Spleen (tissue), 11 donors: ENCODE measurements at regions not wholly inside any gene's neighbourhood (a gene's known extent, or its start where the extent isn't known, plus 50 kb on each side); places are given as distances from the start of the nearest gene placed in this dataset.

Source experiments
- DNase-seq: peaks from one replicate; pipeline ENCODE4 v3.0.0-alpha.2; 2020
- H3K27ac ChIP-seq, 8 donors: fragments of 200-600 bp; sonication (generic) in 7 of 8; 1 replicate in 4 of 8; 2 replicates in 4 of 8; pipeline versions ENCODE4 v1.5.0 to v1.8.0; 2016 to 2021; ENCODE audit warnings: inconsistent platforms in 4 of 8, mild to moderate bottlenecking in 4 of 8, moderate library complexity in 1 of 8
- H3K27me3 ChIP-seq, 7 donors: fragments of 200-600 bp; sonication (generic) in 6 of 7; replicated peaks in 1 of 7; 1 replicate in 4 of 7; 2 replicates in 3 of 7; pipeline versions ENCODE4 v1.5.0 to v1.8.0; 2016 to 2021; ENCODE audit warnings: inconsistent platforms in 3 of 7, mild to moderate bottlenecking in 1 of 7
- H3K36me3 ChIP-seq, 6 donors: fragments of 200-600 bp; sonication (generic) in 5 of 6; 1 replicate in 4 of 6; 2 replicates in 2 of 6; pipeline versions ENCODE4 v1.5.0 to v1.8.0; 2016 to 2021; ENCODE audit warnings: inconsistent platforms in 2 of 6
- H3K4me1 ChIP-seq, 6 donors: fragments of 200-600 bp; sonication (generic) in 5 of 6; 1 replicate in 3 of 6; 2 replicates in 3 of 6; pipeline versions ENCODE4 v1.5.0 to v1.8.0; 2016 to 2021; ENCODE audit warnings: inconsistent platforms in 3 of 6
- H3K4me3 ChIP-seq, 8 donors: fragments of 200-600 bp; sonication (generic) in 7 of 8; 1 replicate in 4 of 8; 2 replicates in 4 of 8; pipeline versions ENCODE4 v1.5.0 to v1.8.0; 2016 to 2021; ENCODE audit warnings: inconsistent platforms in 4 of 8, mild to moderate bottlenecking in 4 of 8, moderate library complexity in 2 of 8
- H3K9me3 ChIP-seq, 8 donors: fragments of 200-600 bp; sonication (generic) in 7 of 8; 1 replicate in 4 of 8; 2 replicates in 4 of 8; pipeline versions ENCODE4 v1.5.0 to v1.8.0; 2016 to 2021; ENCODE audit warnings: inconsistent platforms in 4 of 8
- CTCF ChIP-seq, 11 experiments: fragments of 200-600 bp in 7 of 11; fragments of 450-650 bp in 4 of 11; sonication (generic) in 4 of 11; IDR thresholded peaks in 8 of 11; conservative IDR thresholded peaks in 3 of 11; 1 replicate in 7 of 11; 2 replicates in 4 of 11; pipeline versions ENCODE4 v1.4.0 to v1.8.0; 2016 to 2021; ENCODE audit warnings: antibody characterized with exemption in 11 of 11, inconsistent platforms in 4 of 11, mild to moderate bottlenecking in 1 of 11
- POLR2A ChIP-seq, 3 donors: fragments of 450-650 bp; IDR thresholded peaks; one replicate each; pipeline ENCODE4 v1.5.1; 2017; ENCODE audit warnings: antibody characterized with exemption in 3 of 3, mild to moderate bottlenecking in 1 of 3
- POLR2AphosphoS5 ChIP-seq, 3 donors: sonication (generic); formaldehyde crosslinking; IDR thresholded peaks; one replicate each; pipeline ENCODE4 v1.5.1; 2017; ENCODE audit warnings: antibody characterized with exemption in 3 of 3
- WGBS, 5 donors: extraction: QIAGEN DNeasy Blood & Tissue Kit in 3 of 5; methylation state at CpG; one replicate each; pipeline versions ENCODE4 v1.1.5 to v1.1.7; 2013 to 2018; 5-methylcytosine and 5-hydroxymethylcytosine counted together
- intact Hi-C: fragments of 100-400 bp; cut with DNase I; formaldehyde crosslinking; loops from one replicate; pipeline ENCODE4 v1.15.0; 2023; ENCODE audit warnings: low total_unique reads
- donor health status: healthy with polysubstance abuse.
- donor health status: DM: no; HTN: no; CAD: no; lungs with moderate emphysema.
- donor health status: DM: no; HTN: no; CAD: no.
- donor health status: Bipolar disorder and iron deficiency.
- donor health status: healthy.
- donor health status: DM: no; HTN: no; CAD: no.
- donor health status: DM: yes; HTN: yes; CAD: no.

GRCh38 chr13:53326716-53327115 is 298.1 kb downstream of the OLFM4 start:
- Histone ChIP-seq H3K9me3 (no peaks in the 10 kb centered on the region), H3K4me3 (no peak overlapping the region), H3K27ac (no peak overlapping the region), H3K4me1 (no peaks in the 10 kb centered on the region), H3K36me3 (no peaks in the 10 kb centered on the region), H3K27me3 (no peaks in the 10 kb centered on the region)
- 44 to 75% (median 57%) methylated on average over 1 of the region's 1 CpG for WGBS, 5 donors
- TF ChIP-seq CTCF (IDR thresholded peaks at IDR 0.05 in 8 of 11, conservative IDR thresholded peaks at IDR 0.05 in 3 of 11) (no peak), POLR2AphosphoS5 (IDR thresholded peaks at IDR 0.05) (no peak), POLR2A (IDR thresholded peaks at IDR 0.05) (no peak)
- intact Hi-C loops, result no loop called here
- no peak for DNase-seq

GRCh38 chr13:53327680-53328315 is 299.2 kb downstream of the OLFM4 start:
- WGBS, 5 donors, result 73 to 81% (median 76%) methylated on average over 4 of the region's 4 CpGs
- DNase-seq, result no peak
- H3K4me3 ChIP-seq, result no peak overlapping the region
- H3K27ac ChIP-seq, result no peak overlapping the region
- no peaks in the 10 kb centered on the region for H3K27me3 ChIP-seq
- H3K36me3 ChIP-seq, result no peaks in the 10 kb centered on the region
- TF ChIP-seq POLR2A (IDR thresholded peaks at IDR 0.05) (no peak), POLR2AphosphoS5 (IDR thresholded peaks at IDR 0.05) (no peak), CTCF (IDR thresholded peaks at IDR 0.05 in 8 of 11, conservative IDR thresholded peaks at IDR 0.05 in 3 of 11) (no peak)
- no peaks in the 10 kb centered on the region for H3K9me3 ChIP-seq
- intact Hi-C loops, result no loop called here
- no peaks in the 10 kb centered on the region for H3K4me1 ChIP-seq

- H3K36me3 ChIP-seq, result no peaks in the 10 kb centered on the region
- H3K27ac ChIP-seq, result no peak overlapping the region
- WGBS, 5 donors, result 62 to 82% (median 69%) methylated on average over 4 of the region's 4 CpGs
- H3K27me3 ChIP-seq, result no peaks in the 10 kb centered on the region
- H3K4me1 ChIP-seq, result no peaks in the 10 kb centered on the region
- H3K4me3 ChIP-seq, result no peak overlapping the region
- H3K9me3 ChIP-seq, result no peaks in the 10 kb centered on the region
- intact Hi-C loops, result no loop called here
- no peak for DNase-seq
- TF ChIP-seq POLR2A (IDR thresholded peaks at IDR 0.05) (no peak), CTCF (IDR thresholded peaks at IDR 0.05 in 8 of 11, conservative IDR thresholded peaks at IDR 0.05 in 3 of 11) (no peak), POLR2AphosphoS5 (IDR thresholded peaks at IDR 0.05) (no peak)
These were observed 308.0 kb downstream of the OLFM4 start for GRCh38 chr13:53336441-53337160.

GRCh38 chr13:53338760-53339159 is 310.1 kb downstream of the OLFM4 start:
- H3K9me3 ChIP-seq, result no peaks in the 10 kb centered on the region
- H3K36me3 ChIP-seq, result no peaks in the 10 kb centered on the region
- no peak overlapping the region for H3K4me3 ChIP-seq
- 62 to 80% (median 74%) methylated on average over 3 of the region's 3 CpGs for WGBS, 5 donors
- no peak for TF ChIP-seq POLR2AphosphoS5 (IDR thresholded peaks at IDR 0.05)
- TF ChIP-seq CTCF (IDR thresholded peaks at IDR 0.05 in 8 of 11, conservative IDR thresholded peaks at IDR 0.05 in 3 of 11), result no peak
- TF ChIP-seq POLR2A (IDR thresholded peaks at IDR 0.05), result no peak
- H3K27me3 ChIP-seq, result no peaks in the 10 kb centered on the region
- no peak for DNase-seq
- intact Hi-C loops, result no loop called here
- H3K4me1 ChIP-seq, result no peaks in the 10 kb centered on the region
- H3K27ac ChIP-seq, result no peak overlapping the region
